ENCODE measurements at regions not wholly inside any gene's neighbourhood (a gene's known extent, or its start where the extent isn't known, plus 50 kb on each side); places are given as distances from the start of the nearest gene placed in this dataset.

- Histone ChIP-seq H3K4me3 (no peak overlapping the region), H3K36me3 (replicated peaks in 1 of 2; ENCODE audit: insufficient read depth in 1 of 2, low read depth in 2 of 2) (no peaks in the 10 kb centered on the region), H3K27me3 (no peaks in the 10 kb centered on the region), H3K4me1 (no peaks in the 10 kb centered on the region), H3K27ac (no peak overlapping the region), H3K9me3 (no peaks in the 10 kb centered on the region)
- TF ChIP-seq POLR2A (IDR thresholded peaks at IDR 0.05) = no peak
- TF ChIP-seq, protein P1, sequence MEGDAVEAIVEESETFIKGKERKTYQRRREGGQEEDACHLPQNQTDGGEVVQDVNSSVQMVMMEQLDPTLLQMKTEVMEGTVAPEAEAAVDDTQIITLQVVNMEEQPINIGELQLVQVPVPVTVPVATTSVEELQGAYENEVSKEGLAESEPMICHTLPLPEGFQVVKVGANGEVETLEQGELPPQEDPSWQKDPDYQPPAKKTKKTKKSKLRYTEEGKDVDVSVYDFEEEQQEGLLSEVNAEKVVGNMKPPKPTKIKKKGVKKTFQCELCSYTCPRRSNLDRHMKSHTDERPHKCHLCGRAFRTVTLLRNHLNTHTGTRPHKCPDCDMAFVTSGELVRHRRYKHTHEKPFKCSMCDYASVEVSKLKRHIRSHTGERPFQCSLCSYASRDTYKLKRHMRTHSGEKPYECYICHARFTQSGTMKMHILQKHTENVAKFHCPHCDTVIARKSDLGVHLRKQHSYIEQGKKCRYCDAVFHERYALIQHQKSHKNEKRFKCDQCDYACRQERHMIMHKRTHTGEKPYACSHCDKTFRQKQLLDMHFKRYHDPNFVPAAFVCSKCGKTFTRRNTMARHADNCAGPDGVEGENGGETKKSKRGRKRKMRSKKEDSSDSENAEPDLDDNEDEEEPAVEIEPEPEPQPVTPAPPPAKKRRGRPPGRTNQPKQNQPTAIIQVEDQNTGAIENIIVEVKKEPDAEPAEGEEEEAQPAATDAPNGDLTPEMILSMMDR (IDR thresholded peaks at IDR 0.05) = no peak
- ATAC-seq = no peak
- DNase-seq = no peak
- intact Hi-C loops (cut with DNase I) = no loop called here
These were observed 250.5 kb downstream of the TDRD3 start for GRCh38 chr13:60647547-60647946.

GRCh38 chr13:60646620-60647019 is 249.6 kb downstream of the TDRD3 start:
- Histone ChIP-seq H3K27me3 (no peaks in the 10 kb centered on the region), H3K4me1 (no peaks in the 10 kb centered on the region), H3K36me3 (replicated peaks in 1 of 2; ENCODE audit: insufficient read depth in 1 of 2, low read depth in 2 of 2) (no peaks in the 10 kb centered on the region), H3K4me3 (no peak overlapping the region), H3K9me3 (no peaks in the 10 kb centered on the region), H3K27ac (no peak overlapping the region)
- DNase-seq (no peak), ATAC-seq (no peak)
- intact Hi-C loops (cut with DNase I) = no loop called here
- 53 to 72% methylated on average over 3 of the region's 3 CpGs for WGBS, 2 donors
- no peak for TF ChIP-seq POLR2A (IDR thresholded peaks at IDR 0.05)
- TF ChIP-seq, protein P1 (IDR thresholded peaks at IDR 0.05) = no peak

- ATAC-seq (no peak), DNase-seq (no peak)
- 75 to 83% methylated on average over 3 of the region's 3 CpGs for WGBS, 2 donors
- Histone ChIP-seq H3K4me3 (no peak overlapping the region), H3K27me3 (no peaks in the 10 kb centered on the region), H3K9me3 (no peaks in the 10 kb centered on the region), H3K36me3 (replicated peaks in 1 of 2; ENCODE audit: insufficient read depth in 1 of 2, low read depth in 2 of 2) (no peaks in the 10 kb centered on the region), H3K4me1 (no peaks in the 10 kb centered on the region), H3K27ac (no peak overlapping the region)
- intact Hi-C loops (cut with DNase I) = no loop called here
- TF ChIP-seq, protein P1 (IDR thresholded peaks at IDR 0.05) = no peak
- no peak for TF ChIP-seq POLR2A (IDR thresholded peaks at IDR 0.05)
These were observed 248.7 kb downstream of the TDRD3 start for GRCh38 chr13:60645676-60646075.

- no peak for TF ChIP-seq POLR2A (IDR thresholded peaks at IDR 0.05)
- TF ChIP-seq, protein P1 (IDR thresholded peaks at IDR 0.05) = no peak
- WGBS, 2 donors = 36 to 53% methylated on average over 4 of the region's 4 CpGs
- H3K36me3 ChIP-seq (replicated peaks in 1 of 2; ENCODE audit: insufficient read depth in 1 of 2, low read depth in 2 of 2) = no peaks in the 10 kb centered on the region
- no peak for ATAC-seq
- H3K4me3 ChIP-seq = no peak overlapping the region
- no peak for DNase-seq
- no peaks in the 10 kb centered on the region for H3K27me3 ChIP-seq
- H3K27ac ChIP-seq = no peak overlapping the region
- H3K4me1 ChIP-seq = no peaks in the 10 kb centered on the region
- intact Hi-C loops (cut with DNase I) = no loop called here
- no peaks in the 10 kb centered on the region for H3K9me3 ChIP-seq
These were observed 245.5 kb downstream of the TDRD3 start for GRCh38 chr13:60642552-60642951.

DNA sequence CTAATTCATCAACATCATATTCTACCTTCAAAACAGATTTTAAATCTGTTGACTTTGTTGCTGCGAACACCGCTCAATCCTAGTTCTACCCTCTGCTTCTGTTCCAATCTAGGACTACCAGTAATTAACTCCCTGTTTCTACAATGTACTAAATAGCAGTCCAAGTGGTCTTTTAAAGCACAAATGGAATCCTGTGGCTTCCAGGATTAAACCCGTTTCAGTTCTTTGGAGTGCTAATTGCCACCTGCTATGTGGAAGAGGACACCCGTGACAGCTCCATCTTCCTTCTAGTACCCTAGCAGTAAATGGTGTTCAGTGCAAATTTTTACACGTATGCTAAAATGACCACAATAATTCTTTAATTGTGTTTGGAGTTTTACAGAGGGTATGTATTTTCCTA is 232.1 kb downstream of the TDRD3 start:
- H3K4me1 ChIP-seq = no peaks in the 10 kb centered on the region
- H3K36me3 ChIP-seq (replicated peaks in 1 of 2; ENCODE audit: insufficient read depth in 1 of 2, low read depth in 2 of 2) = no peaks in the 10 kb centered on the region
- H3K9me3 ChIP-seq = no peaks in the 10 kb centered on the region
- intact Hi-C loops (cut with DNase I) = no loop called here
- DNase-seq (no peak), ATAC-seq (no peak)
- no peaks in the 10 kb centered on the region for H3K27me3 ChIP-seq
- WGBS, 2 donors = 58 to 59% methylated on average over 5 of the region's 5 CpGs
- H3K4me3 ChIP-seq = no peak overlapping the region
- H3K27ac ChIP-seq = no peak overlapping the region
- TF ChIP-seq POLR2A (IDR thresholded peaks at IDR 0.05) = no peak
- TF ChIP-seq, protein P1 (IDR thresholded peaks at IDR 0.05) = no peak

Data from body of pancreas (tissue), 4 donors.